SK-MEL-5 (cell line): ENCODE measurements at regions not wholly inside any gene's neighbourhood (a gene's known extent, or its start where the extent isn't known, plus 50 kb on each side); places are given as distances from the start of the nearest gene placed in this dataset.
A peak's percentile ranks its signal among the peaks of the same experiment; 100 is the strongest.

Experiments used
- DNase-seq: peaks from one replicate; pipeline ENCODE4 v3.0.0-alpha.2; 2016; ENCODE audit warnings: low read depth, low spot score
- in situ Hi-C: cut with HindIII; loops from 2 replicates; pipeline ENCODE4 v1.10.0; 2016; ENCODE audit warnings: low sequenced_read_pairs, high pct_unique_total_duplicates, low pct_unique_long_range_greater_than_20kb

- in situ Hi-C loops = no loop called here
- no peak for DNase-seq
These were observed 160.2 kb downstream of the CYYR1 start for GRCh38 chr21:26412885-26413284.

GRCh38 chr21:26409735-26410134 is 163.4 kb downstream of the CYYR1 start:
- in situ Hi-C loops = no loop called here
- DNase-seq = no peak

- in situ Hi-C loops = no loop called here
- DNase-seq = no peak
These were observed 164.6 kb downstream of the CYYR1 start for GRCh38 chr21:26408511-26408910.

- in situ Hi-C loops = no loop called here
- DNase-seq = no peak
These were observed 166.6 kb downstream of the CYYR1 start for GRCh38 chr21:26406526-26406925.

GRCh38 chr21:26405735-26406361 is 167.2 kb downstream of the CYYR1 start:
- in situ Hi-C loops = no loop called here
- no peak for DNase-seq

- peak; percentile 55 for DNase-seq
- in situ Hi-C loops = no loop called here
These were observed 168.0 kb downstream of the CYYR1 start for GRCh38 chr21:26405071-26405470.

- in situ Hi-C loops = no loop called here
- no peak for DNase-seq
These were observed 168.8 kb downstream of the CYYR1 start for GRCh38 chr21:26404288-26404687.

GRCh38 chr21:26403321-26403720 is 169.8 kb downstream of the CYYR1 start:
- DNase-seq = no peak
- in situ Hi-C loops = no loop called here

- DNase-seq = no peak
- in situ Hi-C loops = no loop called here
These were observed 175.5 kb downstream of the CYYR1 start for GRCh38 chr21:26397545-26397944.

GRCh38 chr21:26394341-26394740 is 178.7 kb downstream of the CYYR1 start:
- in situ Hi-C loops = no loop called here

GRCh38 chr21:26391166-26391565 is 181.9 kb downstream of the CYYR1 start:
- in situ Hi-C loops = no loop called here
- no peak for DNase-seq

More at GRCh38 chr21:26394341-26394740, 178.7 kb downstream of the CYYR1 start:
- DNase-seq = no peak

- in situ Hi-C loops = no loop called here
- DNase-seq = peak; percentile 93
These were observed 183.0 kb downstream of the CYYR1 start for GRCh38 chr21:26389971-26390641.

- in situ Hi-C loops = no loop called here
- peak; percentile 81 for DNase-seq
These were observed 184.3 kb downstream of the CYYR1 start for GRCh38 chr21:26388731-26389231.

GRCh38 chr21:26385721-26386120 is 187.4 kb downstream of the CYYR1 start:
- DNase-seq = no peak
- in situ Hi-C loops = no loop called here

GRCh38 chr21:26379561-26379960 is 193.5 kb downstream of the CYYR1 start:
- peak; percentile 10 for DNase-seq
- in situ Hi-C loops = no loop called here

- in situ Hi-C loops = no loop called here
- no peak for DNase-seq
These were observed 195.9 kb downstream of the CYYR1 start for GRCh38 chr21:26377111-26377694.

GRCh38 chr21:26374817-26375216 is 198.3 kb downstream of the CYYR1 start:
- in situ Hi-C loops = no loop called here

GRCh38 chr21:26368591-26369320 is 198.2 kb upstream of the APP start:
- DNase-seq = no peak
- in situ Hi-C loops = no loop called here

More at GRCh38 chr21:26374817-26375216, 198.3 kb downstream of the CYYR1 start:
- peak; percentile 90 for DNase-seq
